HG03575 (cell line): ENCODE measurements at regions not wholly inside any gene's neighbourhood (a gene's known extent, or its start where the extent isn't known, plus 50 kb on each side); places are given as distances from the start of the nearest gene placed in this dataset.
"Not testable (repeated sequence)": the region's sequence is repeated elsewhere in the genome, so short reads cannot be mapped to it uniquely, and the experiment has no call there.

Experiments
- ATAC-seq: cut with Tn5 transposase; IDR thresholded peaks from one replicate; pipeline ENCODE4 v1.9.1; 2021; ENCODE audit not compliant: unreplicated experiment, insufficient number of reproducible peaks, low FRiP score; ENCODE audit errors: extremely low read depth

DNA sequence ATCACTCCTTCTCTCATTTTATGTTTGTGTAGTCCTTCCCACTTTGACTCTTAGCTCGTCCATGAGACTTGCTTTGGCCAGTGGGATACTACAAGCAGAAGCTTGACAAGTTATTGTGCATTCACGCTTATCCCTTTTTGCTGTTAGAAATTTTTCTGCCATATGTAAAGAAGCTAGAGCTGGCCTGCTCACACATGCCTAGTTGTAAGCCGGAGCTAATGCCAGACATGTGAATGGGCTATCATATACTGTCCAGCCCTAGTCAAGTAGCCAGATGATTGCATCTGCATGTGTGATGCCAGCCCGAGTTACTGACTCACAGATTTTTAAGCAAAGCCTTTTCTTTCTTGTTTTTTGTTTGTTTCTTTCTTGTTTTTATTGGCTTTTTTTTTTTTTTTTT is 460.7 kb downstream of the TDRD3 start:
- ATAC-seq: no peak

DNA sequence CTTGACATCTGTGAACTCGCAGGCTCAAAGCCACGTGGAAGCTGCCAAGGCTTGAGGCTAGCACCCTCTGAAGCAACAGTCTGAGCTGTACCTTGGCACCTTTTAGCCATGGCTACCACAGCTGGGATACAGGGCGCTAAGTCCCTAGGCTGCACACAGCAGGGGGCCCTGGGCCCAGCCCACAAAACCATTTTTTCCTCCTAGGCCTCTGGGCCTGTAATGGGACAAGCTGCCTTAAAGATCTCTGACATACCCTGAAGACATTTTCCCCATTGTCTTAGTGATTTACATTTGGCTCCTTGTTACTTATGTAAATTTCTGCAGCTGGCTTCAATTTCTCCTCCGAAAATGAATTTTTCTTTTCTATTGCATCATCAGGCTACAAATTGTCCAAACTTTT is 455.9 kb downstream of the TDRD3 start:
- no peak for ATAC-seq

DNA sequence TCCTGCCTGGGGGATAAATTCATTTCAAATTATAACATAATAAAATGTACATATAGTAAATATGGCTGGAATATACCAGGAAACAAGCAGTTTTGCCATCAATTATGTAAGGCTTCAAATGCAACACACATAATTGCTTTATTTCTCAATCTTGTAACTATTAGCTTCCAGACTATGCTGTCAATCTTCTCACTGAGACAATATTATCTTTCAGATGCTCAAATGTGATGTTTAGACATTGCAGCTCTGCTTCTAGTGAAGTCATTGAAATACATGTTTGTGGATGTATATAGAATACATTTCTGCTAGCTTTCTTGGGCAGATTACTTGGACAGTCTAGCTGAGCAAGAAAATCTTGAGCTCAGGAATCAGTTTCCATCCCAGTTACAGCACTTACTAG is 454.4 kb downstream of the TDRD3 start:
- ATAC-seq: no peak

DNA sequence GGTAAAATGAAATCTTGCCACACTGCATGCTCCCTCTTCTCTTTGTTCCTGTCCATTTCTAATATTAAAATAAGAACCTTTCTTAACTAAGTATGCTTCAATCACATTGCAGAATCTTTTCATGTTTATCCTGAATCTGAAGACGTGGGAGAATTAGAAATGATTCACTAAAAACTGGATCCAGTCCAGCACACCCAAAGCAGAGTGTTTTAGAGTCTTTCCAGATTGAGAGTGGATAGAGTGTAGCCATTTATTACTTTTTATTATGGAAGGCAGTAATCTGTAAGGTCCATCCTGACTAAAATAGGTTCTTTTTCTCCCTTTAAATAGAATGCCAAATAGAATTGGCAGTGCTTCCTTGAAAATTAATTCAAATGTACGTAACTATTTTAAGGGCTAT is 453.5 kb downstream of the TDRD3 start:
- no peak for ATAC-seq

DNA sequence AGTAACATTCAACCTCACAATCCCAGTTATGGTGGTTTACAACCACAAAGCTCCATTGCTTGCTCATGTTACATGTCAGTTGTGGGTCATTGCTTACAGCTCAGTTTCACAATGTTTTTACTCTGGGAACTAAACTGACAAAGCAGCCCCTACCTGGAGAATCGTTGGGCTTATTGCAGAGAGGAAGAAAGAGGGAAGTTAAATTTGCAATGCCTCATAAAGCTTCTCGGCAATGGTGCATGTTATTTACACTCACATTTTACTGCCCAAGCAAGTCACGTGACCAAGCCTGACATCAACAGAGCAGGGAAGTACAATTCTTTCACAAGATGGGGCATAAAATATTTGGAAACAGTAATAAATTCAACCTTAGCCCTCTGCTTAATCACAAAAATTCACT is 441.6 kb downstream of the TDRD3 start:
- ATAC-seq: no peak

DNA sequence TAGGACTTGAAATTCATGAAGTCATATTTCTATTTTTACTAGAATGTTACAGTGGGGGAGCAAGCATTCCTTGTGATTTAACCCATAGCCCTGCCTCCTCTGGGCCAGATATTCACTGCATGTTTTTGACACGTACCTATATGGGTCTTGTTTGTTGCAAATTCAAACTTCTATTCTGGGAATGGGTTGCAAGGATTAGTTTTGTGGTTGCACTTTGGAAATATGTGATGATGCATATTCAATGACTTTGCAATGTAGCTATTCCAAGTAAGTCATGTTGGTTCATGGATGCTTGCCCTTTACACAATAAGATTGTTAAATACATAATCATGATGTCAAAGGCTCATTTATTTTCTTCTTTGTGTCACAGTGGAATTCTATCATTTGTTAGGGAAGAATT is 440.8 kb downstream of the TDRD3 start:
- no peak for ATAC-seq

DNA sequence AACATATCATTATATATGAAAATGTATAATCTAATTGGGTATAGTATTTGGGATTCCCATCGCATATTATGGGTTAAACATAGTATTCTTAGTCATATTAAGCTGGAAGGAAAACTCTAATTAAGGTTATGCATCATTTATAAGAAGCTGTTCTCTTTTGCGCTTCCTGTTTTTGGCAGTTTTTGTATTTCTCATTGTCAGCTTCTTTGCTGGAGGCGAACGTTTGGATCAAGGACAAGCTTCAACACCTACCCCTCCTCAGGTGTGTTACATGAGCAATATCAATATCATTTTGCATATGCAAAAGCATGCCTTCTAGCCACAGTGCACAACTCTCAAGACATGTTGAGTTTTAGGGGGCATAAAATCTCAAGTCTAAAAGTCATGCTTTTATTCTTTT is 439.8 kb downstream of the TDRD3 start:
- no peak for ATAC-seq

DNA sequence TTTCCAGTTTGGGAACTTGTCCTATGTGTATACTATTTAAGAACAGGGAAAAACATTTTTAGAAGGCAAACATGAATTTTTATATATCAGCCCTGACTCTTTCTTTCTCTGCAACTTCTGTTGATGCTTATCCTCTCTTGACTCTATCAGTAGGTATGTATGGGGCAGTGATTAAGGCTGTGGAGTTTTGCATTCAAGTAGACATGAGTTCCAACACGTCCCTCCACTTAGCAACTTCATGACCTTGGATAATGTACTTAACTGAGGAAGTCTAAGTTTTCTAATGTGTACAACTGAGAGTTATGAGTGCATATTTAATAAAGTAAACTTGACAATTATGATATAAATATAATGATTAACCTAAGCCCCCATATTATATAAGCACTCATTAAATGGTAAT is 414.6 kb downstream of the TDRD3 start:
- no peak for ATAC-seq

DNA sequence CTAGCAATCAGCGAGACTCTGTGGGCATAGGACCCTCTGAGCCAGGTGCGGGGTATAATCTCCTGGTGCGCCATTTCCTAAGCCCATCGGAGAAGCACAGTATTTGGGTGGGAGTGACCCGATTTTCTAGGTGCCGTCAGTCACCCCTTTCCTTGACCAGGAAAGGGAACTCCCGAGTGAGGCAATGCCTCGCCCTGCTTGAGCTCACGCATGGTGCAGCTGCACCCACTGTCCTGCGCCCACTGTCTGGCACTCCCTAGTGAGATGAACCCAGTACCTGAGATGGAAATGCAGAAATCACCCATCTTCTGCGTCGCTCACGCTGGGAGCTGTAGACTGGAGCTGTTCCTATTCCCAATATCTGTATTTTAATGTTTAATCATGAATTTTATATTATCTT is 408.6 kb downstream of the TDRD3 start:
- not testable (repeated sequence) for ATAC-seq

DNA sequence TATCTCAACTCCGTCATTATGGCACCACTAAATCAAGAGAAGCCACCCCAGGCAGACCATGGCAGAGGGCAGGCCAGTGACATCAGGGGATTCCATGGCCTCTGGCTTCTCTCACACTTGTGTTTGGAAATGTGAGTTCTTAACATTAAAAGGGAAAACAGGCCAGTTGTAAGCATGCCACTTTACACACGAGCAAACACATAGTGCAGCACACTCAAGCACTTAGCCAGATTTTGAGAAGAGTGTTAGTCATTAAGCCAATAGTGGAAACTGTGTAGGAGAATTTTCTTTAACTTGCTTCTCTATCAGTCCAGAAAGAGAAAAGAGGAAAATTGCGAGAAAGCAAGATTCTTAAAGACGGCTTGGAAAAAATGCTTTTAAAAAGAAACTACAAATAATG is 401.5 kb downstream of the TDRD3 start:
- no peak for ATAC-seq

DNA sequence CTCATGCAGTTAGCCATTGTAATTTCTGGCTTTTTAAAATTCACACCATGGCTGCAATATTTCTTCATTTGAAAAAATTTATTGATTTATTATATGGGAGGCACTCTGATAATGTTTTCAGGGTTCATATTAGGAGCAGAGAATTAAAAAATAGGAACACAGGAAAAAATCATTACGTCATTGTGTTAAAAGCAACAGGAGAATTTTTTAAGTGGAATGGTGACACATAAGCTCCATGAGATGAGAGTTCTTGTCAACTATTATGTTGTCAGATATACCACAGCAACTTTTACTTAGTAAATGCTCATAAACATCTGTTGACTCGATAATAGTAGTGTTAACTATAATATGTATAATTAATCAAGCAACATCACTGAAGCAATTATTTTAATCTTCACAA is 400.1 kb downstream of the TDRD3 start:
- ATAC-seq: no peak

DNA sequence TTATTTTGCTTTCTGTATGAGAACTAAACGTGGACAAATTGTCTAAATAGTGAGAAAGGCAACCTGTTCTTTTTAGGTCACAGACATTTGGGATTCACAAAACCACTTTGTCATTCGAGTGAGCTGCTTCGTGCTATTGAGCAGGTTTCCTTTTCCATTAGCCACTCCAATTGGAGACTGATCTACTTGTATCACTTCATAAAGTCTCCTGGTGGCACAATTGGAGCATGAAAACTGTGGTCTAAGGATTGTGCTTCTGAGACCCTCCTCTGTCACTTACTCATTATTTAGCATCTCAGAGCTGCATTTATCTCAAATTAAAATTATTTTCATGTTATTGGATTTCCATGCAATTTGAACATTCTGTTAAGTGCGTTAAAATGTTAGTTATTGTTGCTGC is 397.7 kb downstream of the TDRD3 start:
- ATAC-seq: no peak

DNA sequence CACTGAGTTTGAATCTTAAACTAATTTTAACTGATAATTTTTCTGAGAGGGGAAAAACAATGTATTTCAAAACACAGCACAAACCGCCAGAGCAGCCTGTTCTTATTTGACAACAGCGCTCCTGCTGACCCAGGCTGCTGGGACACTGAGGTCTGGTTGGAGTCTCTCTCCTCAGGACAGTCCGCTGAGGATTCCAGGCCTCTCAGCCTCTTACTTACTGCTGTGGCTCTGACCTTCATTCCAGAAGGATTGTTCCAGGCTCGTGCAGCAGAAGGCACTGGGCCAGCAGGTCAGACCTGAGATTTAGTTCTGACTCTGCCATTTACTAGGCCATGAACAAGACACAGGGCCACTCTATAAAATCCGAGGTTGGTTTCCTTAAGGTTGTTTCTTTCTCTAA is 393.6 kb downstream of the TDRD3 start:
- no peak for ATAC-seq

DNA sequence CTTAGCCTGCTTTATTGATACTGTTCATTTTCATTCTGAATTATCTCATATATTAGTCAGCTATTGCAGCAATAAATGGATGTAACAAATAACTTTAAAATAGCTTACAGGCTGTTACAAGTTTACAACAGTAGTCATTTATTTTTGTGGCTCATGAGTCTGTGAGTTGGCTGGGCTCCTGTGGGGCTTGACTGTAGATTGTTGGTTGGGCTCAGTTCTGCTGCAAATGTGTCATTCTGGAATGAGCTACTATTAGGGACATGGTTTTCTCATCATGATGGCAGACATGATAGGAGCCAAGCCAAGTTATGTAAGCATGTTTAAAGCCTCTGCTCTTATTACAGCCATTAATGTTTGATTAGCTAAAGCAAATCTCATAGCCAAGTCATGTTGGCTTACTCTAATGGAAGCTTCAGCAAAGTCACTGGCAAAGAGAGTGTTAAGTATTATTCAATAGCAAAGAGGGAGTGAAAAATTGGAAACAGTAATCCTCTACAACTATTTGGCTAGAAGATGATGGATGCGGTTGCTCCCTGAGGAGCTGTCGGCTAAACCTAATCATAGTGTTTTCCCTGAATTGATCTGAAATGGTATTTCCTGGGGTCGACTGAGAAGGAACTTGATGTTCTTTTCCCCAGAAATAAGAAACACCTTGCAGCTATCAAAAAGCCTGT is 391.3 kb downstream of the TDRD3 start:
- ATAC-seq: no peak

DNA sequence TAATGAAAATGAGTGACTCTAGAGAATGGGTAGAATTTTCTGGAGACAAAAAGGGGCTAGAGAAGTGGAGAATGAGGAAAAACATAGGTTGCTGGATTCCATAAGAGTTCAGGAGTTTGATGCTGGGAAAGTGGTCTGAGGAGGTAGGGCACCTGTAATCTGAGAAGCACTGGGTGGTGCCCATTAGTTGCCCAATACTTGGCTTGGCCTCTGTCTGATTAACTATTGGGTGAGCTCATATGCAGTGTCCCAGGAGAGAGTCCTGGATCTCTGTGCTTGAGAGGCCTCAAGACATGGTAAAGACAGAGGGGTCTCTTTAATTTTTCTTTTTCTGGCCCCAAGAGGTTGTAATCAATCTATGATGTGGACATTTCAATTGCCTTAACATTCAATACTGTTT is 390.1 kb downstream of the TDRD3 start:
- no peak for ATAC-seq

DNA sequence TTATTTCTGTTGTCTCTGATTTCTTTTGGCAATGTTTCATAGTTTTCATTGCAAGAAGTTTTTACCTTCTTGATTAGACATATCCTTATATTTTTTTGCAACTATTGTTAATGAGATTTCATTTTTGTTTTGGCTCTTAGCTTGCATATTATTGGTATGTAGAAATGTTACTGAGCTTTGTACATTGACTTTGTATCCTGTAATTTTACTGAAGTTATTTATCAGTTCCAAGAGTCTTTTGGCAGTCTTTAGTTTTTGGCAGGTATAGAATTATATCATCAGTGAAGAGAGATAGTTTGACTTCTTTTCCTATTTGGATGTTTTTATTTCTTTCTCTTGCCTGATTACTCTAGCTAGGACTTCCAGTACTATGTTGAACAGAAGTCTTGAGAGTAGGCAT is 375.7 kb downstream of the TDRD3 start:
- ATAC-seq: no peak

DNA sequence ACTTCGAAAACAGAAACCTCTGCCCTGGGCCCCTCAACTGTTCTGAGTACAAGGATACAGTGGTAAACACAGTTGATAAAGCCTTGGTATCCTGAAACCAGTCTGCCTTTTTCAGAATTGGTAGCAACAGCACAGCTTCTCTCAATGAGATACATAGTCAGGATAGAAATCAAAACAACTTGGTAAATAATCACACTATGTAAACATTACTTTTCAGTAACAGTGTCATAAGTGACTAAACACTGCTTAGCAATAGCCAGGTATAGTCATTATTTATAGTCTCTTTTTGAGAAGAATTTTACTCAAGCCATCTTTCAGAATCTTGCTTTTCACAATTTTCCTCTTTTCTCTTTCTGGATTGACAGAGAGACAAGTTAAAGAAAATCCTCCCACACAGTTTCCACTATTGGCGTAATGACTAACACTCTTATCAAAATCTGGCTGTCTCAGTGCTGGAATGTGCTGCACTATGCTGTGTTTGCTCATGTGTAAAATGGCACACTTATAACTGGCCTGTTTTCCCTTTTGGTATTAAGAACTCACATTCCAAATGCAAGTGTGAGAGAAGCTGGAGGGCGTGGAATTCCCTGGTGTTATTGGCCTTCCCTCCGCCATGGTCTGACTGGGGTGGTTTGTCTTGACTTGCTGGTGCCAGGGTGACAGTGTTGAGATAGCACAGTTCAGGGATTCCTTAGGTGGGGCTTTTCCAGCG is 368.8 kb downstream of the TDRD3 start:
- ATAC-seq: no peak

DNA sequence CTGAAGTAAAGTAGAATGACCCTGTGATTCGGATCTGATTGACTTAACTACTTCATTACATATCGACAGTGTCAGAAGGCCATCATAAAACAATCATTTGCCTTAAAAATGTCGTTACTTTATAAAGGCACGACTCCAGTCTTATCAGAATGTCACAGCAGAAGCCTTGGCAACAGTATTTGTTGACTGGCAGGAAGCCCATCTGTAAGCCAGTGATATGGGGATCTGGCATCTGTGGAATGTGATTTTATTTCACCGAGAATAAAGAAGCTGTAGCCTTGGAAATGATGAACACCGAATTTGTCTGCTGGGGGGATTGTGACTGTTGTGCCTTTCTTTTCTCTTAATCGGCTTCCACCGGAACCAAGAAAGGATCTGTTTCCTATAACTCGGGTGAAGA is 362.5 kb downstream of the TDRD3 start:
- no peak for ATAC-seq

DNA sequence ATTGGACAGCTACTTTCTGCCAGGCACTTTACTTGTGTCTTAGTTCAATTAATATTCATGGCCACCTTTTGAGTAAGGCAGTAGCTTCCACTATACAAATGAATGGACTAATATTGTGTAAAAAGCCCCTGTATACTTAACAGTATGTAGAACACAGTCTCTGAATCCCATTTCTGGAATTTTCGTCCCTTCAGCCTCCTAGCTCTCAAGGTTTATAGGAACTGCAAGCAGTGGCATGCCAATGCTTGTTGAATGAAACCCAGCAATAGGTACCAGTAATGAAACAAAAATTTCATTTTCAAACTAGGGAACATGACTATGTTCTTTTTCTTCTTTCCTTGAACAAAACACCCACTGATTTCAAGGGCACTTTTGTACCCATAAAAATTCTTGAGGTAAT is 361.6 kb downstream of the TDRD3 start:
- no peak for ATAC-seq

DNA sequence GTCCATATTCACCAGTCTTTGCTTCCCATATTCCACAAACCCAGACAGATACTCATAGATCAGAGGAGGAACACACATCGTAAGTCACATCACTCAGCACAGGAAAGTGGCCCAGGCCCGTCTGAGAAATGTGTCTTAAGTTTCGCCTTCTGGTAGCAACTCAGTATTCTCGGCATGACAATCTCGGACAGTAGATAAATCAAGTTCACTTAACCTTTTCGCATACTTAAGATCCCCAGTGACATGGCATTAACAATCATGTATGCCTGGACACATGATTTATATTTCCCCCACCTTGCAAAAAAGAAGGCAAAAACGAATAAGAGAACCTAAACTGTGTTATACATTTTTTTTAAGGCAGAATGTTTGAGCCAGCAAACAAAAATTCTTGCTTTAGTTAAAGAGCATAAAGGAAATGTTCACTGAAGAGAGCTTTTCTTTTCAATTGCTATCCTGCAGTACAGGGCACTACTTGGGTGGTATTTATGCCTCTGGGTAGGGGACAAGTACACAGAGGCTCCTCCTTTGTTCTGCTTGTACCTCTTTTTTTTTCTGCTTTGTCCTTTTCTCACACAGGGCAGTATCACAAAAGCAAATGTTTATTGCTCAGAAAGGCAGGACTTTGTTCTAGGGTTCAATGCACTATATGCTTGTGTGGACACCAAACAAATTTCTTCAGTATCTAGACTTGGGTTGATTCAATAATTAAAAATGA is 360.6 kb downstream of the TDRD3 start:
- no peak for ATAC-seq
